Neural cell (in vitro differentiated cells): ENCODE measurements at regions not wholly inside any gene's neighbourhood (a gene's known extent, or its start where the extent isn't known, plus 50 kb on each side); places are given as distances from the start of the nearest gene placed in this dataset.

Experiments used
- EP300 ChIP-seq: fragments of 450-650 bp; conservative IDR thresholded peaks from 2 replicates; pipeline ENCODE4 v1.6.1; 2014; ENCODE audit warnings: antibody characterized with exemption, mild to moderate bottlenecking, moderate library complexity; ENCODE audit not compliant: poor library complexity, severe bottlenecking
- EZH2 ChIP-seq: fragments of 200-600, 300-800 bp; shearing (Covaris generic), sonication (generic); IDR thresholded peaks from 2 replicates; pipeline ENCODE4 v1.6.1; 2014; ENCODE audit warnings: antibody characterized with exemption, low read length, borderline replicate concordance, mild to moderate bottlenecking; ENCODE audit not compliant: insufficient read depth, poor library complexity, severe bottlenecking
- MXI1 ChIP-seq: fragments of 450-650 bp; conservative IDR thresholded peaks from 2 replicates; pipeline ENCODE4 v1.6.1; 2014; ENCODE audit warnings: antibody characterized with exemption, mild to moderate bottlenecking; ENCODE audit not compliant: poor library complexity, severe bottlenecking
- POLR2AphosphoS5 ChIP-seq: IDR thresholded peaks from 2 replicates; pipeline ENCODE4 v1.6.1; 2012
- RAD21 ChIP-seq: fragments of 450-650 bp; conservative IDR thresholded peaks from 2 replicates; pipeline ENCODE4 v1.6.1; 2014; ENCODE audit warnings: antibody characterized with exemption, mild to moderate bottlenecking, moderate library complexity
- TAF1 ChIP-seq: IDR thresholded peaks from 2 replicates; pipeline ENCODE4 v1.6.1; 2012; ENCODE audit warnings: low read depth
- TF ChIP-seq, protein P1 (sequence below): fragments of 450-650 bp; IDR thresholded peaks from 2 replicates; pipeline ENCODE4 v1.5.1; 2014; ENCODE audit warnings: antibody characterized with exemption, mild to moderate bottlenecking, moderate library complexity; ENCODE audit not compliant: poor library complexity, severe bottlenecking
- TF ChIP-seq, protein P2 (sequence below): IDR thresholded peaks from 2 replicates; pipeline ENCODE4 v1.6.1; 2012; ENCODE audit warnings: borderline replicate concordance

DNA sequence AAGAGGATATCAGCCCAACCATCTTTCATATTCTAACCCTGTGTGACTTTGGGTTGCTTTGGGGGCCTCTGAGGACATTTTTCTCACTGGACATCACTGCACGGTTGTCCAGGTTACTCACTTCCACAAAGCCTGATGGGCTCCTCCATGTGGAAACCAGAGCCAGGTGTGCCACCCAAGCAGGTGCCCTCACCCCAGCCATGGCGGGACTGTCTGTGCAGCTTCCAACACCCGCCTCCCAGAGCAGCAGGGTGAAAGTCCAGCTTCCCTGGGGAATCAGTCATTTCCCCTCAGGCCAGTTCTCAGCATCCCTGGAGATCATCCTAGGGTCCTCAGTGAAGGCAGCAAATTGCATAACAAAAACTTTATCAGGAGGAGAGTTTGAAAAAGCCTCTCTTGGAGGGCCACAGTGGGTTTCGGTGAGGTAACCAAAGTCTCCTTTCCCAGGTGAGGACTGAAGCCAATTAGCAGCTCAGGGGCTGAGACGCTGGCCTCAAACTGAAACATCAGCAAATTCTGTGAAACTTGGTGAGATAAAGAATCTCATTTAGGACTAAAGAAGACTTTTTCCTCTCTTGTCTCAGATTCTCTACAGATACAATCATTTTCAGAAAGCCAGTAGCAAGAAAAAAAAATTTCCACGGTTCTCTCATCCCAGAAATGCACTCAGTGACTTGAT lies 289.6 kb upstream of the CDH4 start:
- TF ChIP-seq, protein P1, sequence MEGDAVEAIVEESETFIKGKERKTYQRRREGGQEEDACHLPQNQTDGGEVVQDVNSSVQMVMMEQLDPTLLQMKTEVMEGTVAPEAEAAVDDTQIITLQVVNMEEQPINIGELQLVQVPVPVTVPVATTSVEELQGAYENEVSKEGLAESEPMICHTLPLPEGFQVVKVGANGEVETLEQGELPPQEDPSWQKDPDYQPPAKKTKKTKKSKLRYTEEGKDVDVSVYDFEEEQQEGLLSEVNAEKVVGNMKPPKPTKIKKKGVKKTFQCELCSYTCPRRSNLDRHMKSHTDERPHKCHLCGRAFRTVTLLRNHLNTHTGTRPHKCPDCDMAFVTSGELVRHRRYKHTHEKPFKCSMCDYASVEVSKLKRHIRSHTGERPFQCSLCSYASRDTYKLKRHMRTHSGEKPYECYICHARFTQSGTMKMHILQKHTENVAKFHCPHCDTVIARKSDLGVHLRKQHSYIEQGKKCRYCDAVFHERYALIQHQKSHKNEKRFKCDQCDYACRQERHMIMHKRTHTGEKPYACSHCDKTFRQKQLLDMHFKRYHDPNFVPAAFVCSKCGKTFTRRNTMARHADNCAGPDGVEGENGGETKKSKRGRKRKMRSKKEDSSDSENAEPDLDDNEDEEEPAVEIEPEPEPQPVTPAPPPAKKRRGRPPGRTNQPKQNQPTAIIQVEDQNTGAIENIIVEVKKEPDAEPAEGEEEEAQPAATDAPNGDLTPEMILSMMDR: no peak
- TF ChIP-seq, protein P2, sequence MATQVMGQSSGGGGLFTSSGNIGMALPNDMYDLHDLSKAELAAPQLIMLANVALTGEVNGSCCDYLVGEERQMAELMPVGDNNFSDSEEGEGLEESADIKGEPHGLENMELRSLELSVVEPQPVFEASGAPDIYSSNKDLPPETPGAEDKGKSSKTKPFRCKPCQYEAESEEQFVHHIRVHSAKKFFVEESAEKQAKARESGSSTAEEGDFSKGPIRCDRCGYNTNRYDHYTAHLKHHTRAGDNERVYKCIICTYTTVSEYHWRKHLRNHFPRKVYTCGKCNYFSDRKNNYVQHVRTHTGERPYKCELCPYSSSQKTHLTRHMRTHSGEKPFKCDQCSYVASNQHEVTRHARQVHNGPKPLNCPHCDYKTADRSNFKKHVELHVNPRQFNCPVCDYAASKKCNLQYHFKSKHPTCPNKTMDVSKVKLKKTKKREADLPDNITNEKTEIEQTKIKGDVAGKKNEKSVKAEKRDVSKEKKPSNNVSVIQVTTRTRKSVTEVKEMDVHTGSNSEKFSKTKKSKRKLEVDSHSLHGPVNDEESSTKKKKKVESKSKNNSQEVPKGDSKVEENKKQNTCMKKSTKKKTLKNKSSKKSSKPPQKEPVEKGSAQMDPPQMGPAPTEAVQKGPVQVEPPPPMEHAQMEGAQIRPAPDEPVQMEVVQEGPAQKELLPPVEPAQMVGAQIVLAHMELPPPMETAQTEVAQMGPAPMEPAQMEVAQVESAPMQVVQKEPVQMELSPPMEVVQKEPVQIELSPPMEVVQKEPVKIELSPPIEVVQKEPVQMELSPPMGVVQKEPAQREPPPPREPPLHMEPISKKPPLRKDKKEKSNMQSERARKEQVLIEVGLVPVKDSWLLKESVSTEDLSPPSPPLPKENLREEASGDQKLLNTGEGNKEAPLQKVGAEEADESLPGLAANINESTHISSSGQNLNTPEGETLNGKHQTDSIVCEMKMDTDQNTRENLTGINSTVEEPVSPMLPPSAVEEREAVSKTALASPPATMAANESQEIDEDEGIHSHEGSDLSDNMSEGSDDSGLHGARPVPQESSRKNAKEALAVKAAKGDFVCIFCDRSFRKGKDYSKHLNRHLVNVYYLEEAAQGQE: no peak
- TF ChIP-seq RAD21: no peak
- no peak for TF ChIP-seq EZH2
- TF ChIP-seq POLR2AphosphoS5: no peak
- TF ChIP-seq EP300: no peak
- TF ChIP-seq MXI1: no peak
- no peak for TF ChIP-seq TAF1
